Lower leg skin (tissue), 3 donors: ENCODE measurements at regions not wholly inside any gene's neighbourhood (a gene's known extent, or its start where the extent isn't known, plus 50 kb on each side); places are given as distances from the start of the nearest gene placed in this dataset.

Experiments used
- CTCF ChIP-seq, 3 donors: fragments of 450-650 bp; IDR thresholded peaks; one replicate each; pipeline ENCODE4 v1.5.1; 2016; ENCODE audit warnings: antibody characterized with exemption in 3 of 3, mild to moderate bottlenecking in 3 of 3, moderate library complexity in 2 of 3
- POLR2A ChIP-seq, 2 donors: fragments of 450-650 bp; IDR thresholded peaks; one replicate each; pipeline ENCODE4 v1.6.1; 2016 to 2017; ENCODE audit warnings: antibody characterized with exemption in 2 of 2, mild to moderate bottlenecking in 1 of 2, moderate library complexity in 1 of 2

DNA sequence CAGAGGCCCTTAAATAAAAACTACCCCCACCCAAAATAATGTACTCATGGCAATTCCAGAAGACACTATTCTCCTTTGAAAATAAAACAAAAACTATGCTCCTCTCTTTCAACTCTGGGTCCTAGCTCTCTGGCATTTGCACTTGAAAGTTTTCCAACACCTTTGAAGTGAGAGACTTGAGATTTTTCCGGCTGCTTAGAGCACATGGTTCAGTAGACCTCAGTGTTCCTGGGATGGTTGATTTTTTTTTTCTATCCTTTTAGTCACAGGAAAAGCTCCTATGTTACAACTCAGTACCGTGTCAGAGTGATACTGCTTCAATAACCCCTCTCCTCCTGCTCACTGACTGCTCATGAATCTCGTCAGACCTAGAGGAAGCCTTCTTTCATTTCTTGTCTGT, 118.3 kb upstream of the TUSC7 start:
- no peak for TF ChIP-seq CTCF (IDR thresholded peaks at IDR 0.05)
- no peak for TF ChIP-seq POLR2A (IDR thresholded peaks at IDR 0.05)
